GM18868 (cell line): ENCODE measurements at regions not wholly inside any gene's neighbourhood (a gene's known extent, or its start where the extent isn't known, plus 50 kb on each side); places are given as distances from the start of the nearest gene placed in this dataset.

Experiments used
- ATAC-seq: cut with Tn5 transposase; IDR thresholded peaks from one replicate; pipeline ENCODE4 v1.9.1; 2021; ENCODE audit warnings: mild to moderate bottlenecking, moderate library complexity; ENCODE audit not compliant: unreplicated experiment

DNA sequence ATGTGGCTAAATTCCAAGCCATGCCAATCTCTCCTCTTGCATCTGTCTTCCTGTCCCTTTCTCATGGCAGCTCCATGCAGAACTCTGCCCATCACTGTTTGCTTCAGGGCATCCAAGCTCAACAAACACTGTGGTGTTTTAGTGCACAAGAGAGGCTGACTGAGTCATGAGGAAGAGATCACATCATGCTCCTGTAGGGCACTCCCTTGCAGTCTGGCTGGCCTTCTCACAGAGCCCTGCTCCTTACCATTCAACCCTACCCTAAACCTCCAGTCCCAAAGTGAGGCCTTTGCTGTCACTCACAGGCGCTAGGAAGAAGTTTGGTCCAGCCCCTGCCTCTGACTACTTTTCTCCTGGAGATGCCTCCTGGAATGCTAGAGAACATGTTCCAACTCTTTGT, 194.0 kb downstream of the LRATD1 start:
- no peak for ATAC-seq

DNA sequence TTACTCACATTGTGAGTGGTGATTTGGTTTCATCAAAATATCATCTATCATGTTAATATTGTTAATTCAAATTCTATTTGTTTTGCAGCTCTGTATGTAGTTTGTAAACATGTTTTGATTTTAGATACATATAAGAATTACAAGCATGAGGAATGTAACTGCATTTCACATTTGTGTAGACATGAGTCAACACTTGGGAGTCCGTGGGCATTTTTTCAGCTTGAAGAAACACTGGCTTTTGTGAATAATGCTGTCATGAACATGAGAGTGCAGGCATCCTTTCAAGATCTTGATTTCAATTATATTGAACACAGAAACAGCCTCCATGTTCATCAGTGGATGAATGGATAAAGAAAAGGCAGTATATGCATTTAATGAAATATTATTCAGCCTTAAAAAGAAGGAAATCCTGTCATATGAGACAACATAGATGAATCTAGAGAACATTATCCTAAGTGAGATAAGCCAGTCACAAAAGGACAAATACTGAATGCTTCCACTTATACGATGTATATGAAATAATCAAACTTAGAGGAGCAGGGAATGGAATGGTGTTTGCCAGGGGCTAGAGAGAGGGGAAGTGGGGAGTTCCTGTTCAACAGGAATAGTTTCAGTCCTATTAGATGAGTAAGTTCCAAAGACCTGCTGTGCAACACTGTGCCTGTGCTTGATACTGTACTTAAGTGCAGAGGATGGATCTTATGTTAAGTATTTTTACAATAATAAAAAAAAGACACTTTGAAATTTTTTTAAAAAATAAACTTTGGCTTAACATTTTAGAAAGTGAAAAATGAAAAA, 194.9 kb downstream of the LRATD1 start:
- ATAC-seq: no peak

GRCh38 chr2:14828223-14828622, 195.7 kb downstream of the LRATD1 start:
- no peak for ATAC-seq

DNA sequence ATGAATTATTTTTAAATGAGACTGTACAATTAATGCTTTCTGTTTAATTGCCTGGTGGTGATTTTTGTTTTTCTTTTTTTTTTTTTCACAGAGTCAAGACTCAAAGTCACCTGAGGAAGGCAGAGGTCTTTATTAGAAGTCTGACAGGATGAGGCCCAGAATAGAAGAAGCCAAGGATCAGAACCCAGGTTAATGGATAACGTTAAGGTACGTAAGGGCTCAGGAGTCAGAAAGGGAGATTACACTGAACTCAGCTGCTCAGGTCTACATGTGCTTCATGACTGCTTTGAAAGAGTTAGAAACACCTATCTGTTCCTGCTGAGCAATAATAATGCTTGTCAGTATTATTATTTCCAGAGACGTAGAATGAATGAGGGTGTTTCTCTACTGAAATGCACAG, 196.5 kb downstream of the LRATD1 start:
- ATAC-seq: no peak

DNA sequence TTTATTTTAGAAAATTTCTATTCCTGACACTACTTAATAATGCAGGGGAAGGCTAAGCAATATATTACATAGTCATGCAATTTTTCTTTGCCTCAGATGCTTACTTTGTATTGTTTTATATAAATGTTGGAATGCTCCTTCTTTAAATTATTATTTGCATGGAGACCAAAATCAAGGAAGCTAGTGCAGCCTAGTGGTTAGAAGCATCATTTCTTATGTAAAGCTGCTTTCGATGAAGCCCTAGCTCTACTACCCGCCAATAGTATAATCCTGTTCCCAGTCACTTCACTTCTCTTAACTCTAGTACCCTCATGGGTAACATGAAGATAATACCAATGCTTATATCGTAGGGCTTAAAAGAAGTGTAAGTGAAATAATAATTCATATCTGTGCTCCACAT, 198.9 kb downstream of the LRATD1 start:
- ATAC-seq: no peak

- ATAC-seq: no peak
These were observed 211.1 kb downstream of the LRATD1 start for GRCh38 chr2:14843507-14844204.

DNA sequence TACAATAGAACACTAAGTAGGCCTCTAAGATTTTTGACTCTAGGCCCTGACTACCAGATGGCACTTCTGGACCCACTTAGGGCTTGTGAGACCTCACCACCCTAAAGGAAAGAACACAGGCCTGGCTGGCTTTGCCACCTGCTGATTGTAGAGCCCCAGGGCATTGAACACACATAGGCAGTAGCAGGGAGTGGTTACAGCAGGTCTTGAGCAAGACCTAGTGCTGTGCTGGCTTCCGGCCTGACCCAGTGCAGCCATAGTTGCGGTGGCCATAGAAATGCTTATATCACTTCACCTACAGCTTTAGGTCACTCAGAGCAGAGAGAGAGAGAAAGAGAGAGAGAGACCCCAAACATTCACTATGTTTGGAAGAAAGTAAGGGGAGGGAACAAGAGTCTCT, 223.2 kb downstream of the LRATD1 start:
- no peak for ATAC-seq

DNA sequence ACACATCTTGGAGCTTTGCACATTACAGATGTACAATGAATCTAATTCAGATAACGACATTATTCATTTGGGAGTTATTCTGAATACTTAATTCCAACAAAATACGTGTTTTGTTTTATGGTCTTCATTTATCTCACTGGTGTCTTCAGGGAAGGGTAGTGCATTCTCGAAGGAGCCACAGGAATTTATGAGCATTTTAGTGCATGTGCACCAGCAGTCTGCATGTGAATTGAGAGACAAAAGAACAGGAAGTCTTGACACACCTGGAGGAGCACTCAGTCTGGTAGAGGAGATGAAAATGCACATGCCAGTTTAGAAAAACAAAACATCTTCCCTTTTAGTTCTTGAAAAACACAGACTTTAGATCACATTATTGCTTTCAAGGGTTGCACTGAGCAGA, 228.7 kb downstream of the LRATD1 start:
- ATAC-seq: no peak

DNA sequence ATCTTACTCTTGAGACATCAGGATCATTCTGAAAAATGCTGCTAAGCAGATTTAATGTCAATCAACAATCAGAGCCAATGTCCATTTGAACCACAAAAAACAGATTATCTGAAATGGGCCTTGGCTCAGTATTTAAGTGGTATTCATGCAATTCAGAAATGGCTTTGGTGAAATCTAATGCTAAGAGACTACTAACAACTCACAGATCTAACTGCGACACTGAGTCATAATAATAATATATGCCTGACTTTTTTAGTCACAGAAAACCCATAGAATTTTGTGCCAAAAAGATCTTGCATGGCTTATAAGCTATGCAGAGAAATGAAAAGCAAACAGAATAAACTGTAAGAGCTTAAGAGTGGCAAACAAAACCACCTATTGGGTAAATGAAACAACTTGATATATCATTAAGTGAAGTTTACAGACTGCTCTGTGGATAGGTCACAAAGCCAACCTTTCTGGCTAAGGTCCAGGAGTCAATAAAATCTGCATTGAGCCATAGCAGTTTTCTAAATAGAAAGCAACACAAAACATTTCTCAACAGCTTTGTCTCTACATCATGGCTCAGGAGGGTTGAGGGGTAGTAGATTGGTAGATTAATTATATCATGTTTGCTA, 234.3 kb downstream of the LRATD1 start:
- no peak for ATAC-seq

GRCh38 chr2:14867853-14868252, 235.3 kb downstream of the LRATD1 start:
- no peak for ATAC-seq

DNA sequence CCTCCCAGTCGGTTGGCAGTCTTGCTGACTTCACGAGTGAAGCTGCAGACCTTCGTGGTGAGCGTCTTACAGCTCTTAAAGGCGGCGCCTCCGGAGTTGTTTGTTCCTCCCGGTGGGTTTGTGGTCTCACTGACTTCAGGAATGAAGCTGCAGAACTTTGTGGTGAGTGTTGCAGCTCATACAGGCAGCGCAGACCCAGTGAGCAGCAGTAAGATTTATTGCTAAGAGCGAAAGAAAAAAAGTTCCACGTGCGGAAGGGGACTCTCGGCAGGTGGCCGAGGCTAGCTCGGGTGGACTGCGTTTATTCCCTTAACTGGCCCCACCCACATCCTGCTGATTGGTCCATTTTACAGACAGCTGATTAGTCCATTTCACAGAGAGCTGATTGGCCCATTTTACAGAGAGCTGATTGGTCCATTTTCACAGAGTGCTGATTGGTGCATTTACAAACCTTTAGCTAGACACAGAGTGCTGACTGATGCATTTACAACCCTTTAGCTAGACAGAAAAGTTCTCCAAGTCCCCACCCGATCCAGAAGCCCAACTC, 240.3 kb downstream of the LRATD1 start:
- no peak for ATAC-seq

- no peak for ATAC-seq
These were observed 249.3 kb downstream of the LRATD1 start for GRCh38 chr2:14881651-14882327.

DNA sequence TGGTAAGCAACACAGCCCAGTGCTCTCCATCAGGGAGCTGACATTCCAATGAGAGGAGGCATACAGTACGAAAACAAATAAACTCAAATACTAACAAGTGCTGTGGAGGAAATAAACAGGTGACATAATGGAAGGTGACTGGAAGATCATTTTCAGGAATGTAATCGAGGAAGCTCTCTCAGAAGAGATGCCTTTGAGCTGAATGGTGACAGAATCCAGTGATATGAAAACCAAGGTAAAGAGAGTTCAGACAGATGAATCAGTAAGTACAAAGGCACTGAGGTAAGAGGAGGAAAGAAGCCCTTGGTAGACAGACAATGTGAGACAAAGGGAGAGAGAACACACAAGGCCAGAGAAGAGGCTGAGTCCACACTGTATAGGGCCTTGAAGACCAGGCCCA, 252.1 kb downstream of the LRATD1 start:
- no peak for ATAC-seq

DNA sequence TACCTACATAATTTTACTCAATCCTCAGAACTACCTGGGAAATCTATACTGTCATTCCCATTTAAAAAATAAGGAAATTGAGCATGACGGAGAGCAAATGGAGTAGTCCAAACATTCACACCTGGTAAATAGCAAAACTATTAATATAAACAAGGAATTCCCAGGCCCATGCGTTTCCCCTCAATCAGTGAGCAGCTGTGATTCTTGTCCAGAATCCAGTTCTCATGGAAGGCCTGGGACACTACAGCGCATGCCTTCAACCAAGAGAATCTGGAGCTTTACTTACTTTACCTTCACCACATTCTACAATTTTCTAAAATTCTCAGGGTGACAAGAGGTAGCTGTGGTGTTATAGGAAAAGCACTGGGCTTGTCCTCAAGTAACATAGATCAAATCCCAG, 259.0 kb downstream of the LRATD1 start:
- ATAC-seq: no peak

- no peak for ATAC-seq
These were observed 264.0 kb downstream of the LRATD1 start for GRCh38 chr2:14896330-14897030.

- no peak for ATAC-seq
These were observed 267.3 kb downstream of the LRATD1 start for GRCh38 chr2:14899621-14900414.

DNA sequence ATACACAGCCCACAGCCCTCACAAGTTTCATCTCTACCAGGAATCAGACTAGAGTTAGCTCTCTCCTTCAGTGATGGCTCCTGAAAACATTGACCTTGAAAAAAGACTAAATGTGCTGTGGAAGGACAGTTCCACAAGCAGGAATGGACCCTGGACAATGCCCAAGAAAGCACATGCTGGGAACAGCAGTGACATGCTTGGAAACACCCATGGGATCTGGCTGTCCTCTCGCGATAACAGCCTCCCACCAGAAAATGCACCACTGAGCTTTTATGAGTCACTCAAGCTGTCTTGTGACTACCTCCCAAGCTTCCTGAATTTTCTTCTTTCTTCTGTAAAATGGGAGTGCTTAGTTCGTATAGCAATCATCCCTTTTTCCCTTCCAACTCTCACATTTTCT, 269.2 kb downstream of the LRATD1 start:
- ATAC-seq: no peak

- no peak for ATAC-seq
These were observed 270.4 kb downstream of the LRATD1 start for GRCh38 chr2:14902953-14903352.

GRCh38 chr2:14903709-14904374, 271.3 kb downstream of the LRATD1 start:
- ATAC-seq: peak; percentile 99
